Right kidney (tissue), 1 donor: ENCODE measurements at regions not wholly inside any gene's neighbourhood (a gene's known extent, or its start where the extent isn't known, plus 50 kb on each side); places are given as distances from the start of the nearest gene placed in this dataset.
"Not testable (repeated sequence)": the region's sequence is repeated elsewhere in the genome, so short reads cannot be mapped to it uniquely, and the experiment has no call there.

Experiments
- DNase-seq: peaks from one replicate; pipeline ENCODE4 v3.0.0-alpha.2; 2016

GRCh38 chr2:75875606-75876005 is 164.9 kb upstream of the GCFC2 start:
- DNase-seq, result not testable (repeated sequence)

GRCh38 chr2:75871762-75872614 is 161.3 kb upstream of the GCFC2 start:
- DNase-seq, result not testable (repeated sequence)

- DNase-seq, result no peak
Measured at GRCh38 chr2:75870651-75871137, 160.0 kb upstream of the GCFC2 start.

- no peak for DNase-seq
Measured at GRCh38 chr2:75870133-75870532, 159.4 kb upstream of the GCFC2 start.

- no peak for DNase-seq
Measured at GRCh38 chr2:75865702-75866101, 155.0 kb upstream of the GCFC2 start.

- DNase-seq, result no peak
Measured at GRCh38 chr2:75865083-75865482, 154.4 kb upstream of the GCFC2 start.

GRCh38 chr2:75862547-75862946 is 151.8 kb upstream of the GCFC2 start:
- no peak for DNase-seq

GRCh38 chr2:75853436-75853835 is 142.7 kb upstream of the GCFC2 start:
- no peak for DNase-seq

GRCh38 chr2:75852639-75853038 is 141.9 kb upstream of the GCFC2 start:
- DNase-seq, result no peak

- no peak for DNase-seq
Measured at GRCh38 chr2:75846683-75847190, 136.0 kb upstream of the GCFC2 start.

- no peak for DNase-seq
Measured at GRCh38 chr2:75844651-75845050, 133.9 kb upstream of the GCFC2 start.

GRCh38 chr2:75834588-75834987 is 123.9 kb upstream of the GCFC2 start:
- not testable (repeated sequence) for DNase-seq

- DNase-seq, result no peak
Measured at GRCh38 chr2:75833386-75833785, 122.7 kb upstream of the GCFC2 start.

- no peak for DNase-seq
Measured at GRCh38 chr2:75828826-75829225, 118.1 kb upstream of the GCFC2 start.

- DNase-seq, result not testable (repeated sequence)
Measured at GRCh38 chr2:75823515-75823914, 112.8 kb upstream of the GCFC2 start.

GRCh38 chr2:75822336-75822735 is 111.6 kb upstream of the GCFC2 start:
- no peak for DNase-seq

GRCh38 chr2:75820693-75821092 is 110.0 kb upstream of the GCFC2 start:
- no peak for DNase-seq

GRCh38 chr2:75810611-75811330 is 100.1 kb upstream of the GCFC2 start:
- DNase-seq, result no peak

- DNase-seq, result no peak
Measured at GRCh38 chr2:75808793-75809535, 98.2 kb upstream of the GCFC2 start.

GRCh38 chr2:75807992-75808391 is 97.3 kb upstream of the GCFC2 start:
- DNase-seq, result no peak

- no peak for DNase-seq
Measured at GRCh38 chr2:75801234-75801982, 90.7 kb upstream of the GCFC2 start.

- no peak for DNase-seq
Measured at GRCh38 chr2:75800456-75800855, 89.7 kb upstream of the GCFC2 start.
